Fibroblast of skin of scalp (primary cell): ENCODE measurements at regions not wholly inside any gene's neighbourhood (a gene's known extent, or its start where the extent isn't known, plus 50 kb on each side); places are given as distances from the start of the nearest gene placed in this dataset.

ENCODE experiments used
- DNase-seq: peaks from one replicate; pipeline ENCODE4 v3.0.0-alpha.2; 2013

- no peak for DNase-seq
These were observed 623.6 kb downstream of the BRD1 start for GRCh38 chr22:49203859-49204598.

GRCh38 chr22:49203091-49203858 lies 624.4 kb downstream of the BRD1 start:
- no peak for DNase-seq

- DNase-seq, result no peak
These were observed 625.4 kb downstream of the BRD1 start for GRCh38 chr22:49202226-49202625.

GRCh38 chr22:49201046-49201970 lies 626.4 kb downstream of the BRD1 start:
- DNase-seq, result no peak

GRCh38 chr22:49199224-49199623 lies 628.4 kb downstream of the BRD1 start:
- DNase-seq, result no peak

GRCh38 chr22:49198705-49199084 lies 629.0 kb downstream of the BRD1 start:
- no peak for DNase-seq

GRCh38 chr22:49197986-49198704 lies 629.5 kb downstream of the BRD1 start:
- no peak for DNase-seq

GRCh38 chr22:49197505-49197904 lies 630.2 kb downstream of the BRD1 start:
- no peak for DNase-seq

GRCh38 chr22:49196046-49196511 lies 631.6 kb downstream of the BRD1 start:
- DNase-seq, result no peak

- no peak for DNase-seq
These were observed 632.0 kb downstream of the BRD1 start for GRCh38 chr22:49195636-49196035.

- no peak for DNase-seq
These were observed 633.7 kb downstream of the BRD1 start for GRCh38 chr22:49193901-49194465.

GRCh38 chr22:49193348-49193747 lies 634.3 kb downstream of the BRD1 start:
- no peak for DNase-seq

- DNase-seq, result no peak
These were observed 634.8 kb downstream of the BRD1 start for GRCh38 chr22:49192857-49193250.

- no peak for DNase-seq
These were observed 635.4 kb downstream of the BRD1 start for GRCh38 chr22:49192180-49192856.

GRCh38 chr22:49191506-49191980 lies 636.1 kb downstream of the BRD1 start:
- DNase-seq, result no peak

GRCh38 chr22:49190816-49191505 lies 636.7 kb downstream of the BRD1 start:
- DNase-seq, result no peak

GRCh38 chr22:49189871-49190270 lies 637.8 kb downstream of the BRD1 start:
- DNase-seq, result no peak

- DNase-seq, result no peak
These were observed 639.1 kb downstream of the BRD1 start for GRCh38 chr22:49188591-49188990.

GRCh38 chr22:49188091-49188490 lies 639.6 kb downstream of the BRD1 start:
- no peak for DNase-seq

GRCh38 chr22:49186762-49187161 lies 640.9 kb downstream of the BRD1 start:
- no peak for DNase-seq
